ENCODE measurements at regions not wholly inside any gene's neighbourhood (a gene's known extent, or its start where the extent isn't known, plus 50 kb on each side); places are given as distances from the start of the nearest gene placed in this dataset.

DNA sequence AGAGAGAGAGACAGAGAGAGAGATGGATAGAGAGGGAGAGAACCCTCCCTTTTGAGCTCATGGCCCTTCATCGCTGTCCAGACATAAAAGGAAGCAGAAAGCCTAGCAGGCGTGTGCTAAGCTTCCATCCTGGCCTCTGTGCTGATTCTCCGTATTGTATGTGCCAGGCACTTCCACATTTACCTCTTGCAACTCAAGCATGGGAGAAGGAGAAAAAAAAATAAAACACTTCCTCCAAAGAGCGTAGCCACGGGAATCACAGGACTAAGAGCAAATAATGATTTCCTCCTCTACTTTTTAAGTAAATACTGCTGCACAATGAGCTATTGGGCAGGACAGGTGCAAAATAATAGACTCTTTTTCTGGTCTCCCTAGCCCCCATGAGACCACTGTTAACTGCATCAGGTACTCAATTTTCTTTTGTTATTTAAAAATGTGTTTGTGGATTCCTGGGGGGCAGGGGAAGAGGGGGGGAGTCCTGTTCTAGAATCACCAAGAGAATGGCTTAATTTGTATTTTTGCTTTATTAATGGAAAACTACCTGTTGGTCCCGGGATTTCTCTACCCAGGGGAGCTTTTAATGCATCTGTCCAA lies 154.3 kb downstream of the NXPE2 start:
- H3K36me3 ChIP-seq (ENCODE audit: control insufficient read depth, insufficient read depth, low read length) = no peaks in the 10 kb centered on the region
- POLR2A ChIA-PET = no interaction called here
- no TSS peak for BruUV-seq (replicated peaks)
- CTCF ChIA-PET = no interaction called here
- no peak for TF ChIP-seq POLR2AphosphoS5 (IDR thresholded peaks at IDR 0.05; ENCODE audit: low read depth, low read length)
- no peak overlapping the region for H3K4me3 ChIP-seq (ENCODE audit: low read depth in 2 of 2, low read length in 2 of 2)
- no peaks in the 10 kb centered on the region for H3K27me3 ChIP-seq (ENCODE audit: control insufficient read depth, insufficient read depth, low read length)
- intact Hi-C loops (cut with micrococcal nuclease; ENCODE audit: unreplicated experiment) = no loop called here
- no peaks in the 10 kb centered on the region for H3K9me3 ChIP-seq (ENCODE audit: control insufficient read depth, insufficient read depth, low read depth, low read length)
- in situ Hi-C loops (cut with HindIII; ENCODE audit: low pct_unique_long_range_greater_than_20kb, low sequenced_read_pairs) = no loop called here
- no peak for ATAC-seq
- no peak overlapping the region for H3K27ac ChIP-seq (ENCODE audit: low read length)
- no peak for DNase-seq (ENCODE audit: low read depth, low spot score)
- no peaks in the 10 kb centered on the region for H3K4me1 ChIP-seq (ENCODE audit: control insufficient read depth, insufficient read depth, low read length)

DNA sequence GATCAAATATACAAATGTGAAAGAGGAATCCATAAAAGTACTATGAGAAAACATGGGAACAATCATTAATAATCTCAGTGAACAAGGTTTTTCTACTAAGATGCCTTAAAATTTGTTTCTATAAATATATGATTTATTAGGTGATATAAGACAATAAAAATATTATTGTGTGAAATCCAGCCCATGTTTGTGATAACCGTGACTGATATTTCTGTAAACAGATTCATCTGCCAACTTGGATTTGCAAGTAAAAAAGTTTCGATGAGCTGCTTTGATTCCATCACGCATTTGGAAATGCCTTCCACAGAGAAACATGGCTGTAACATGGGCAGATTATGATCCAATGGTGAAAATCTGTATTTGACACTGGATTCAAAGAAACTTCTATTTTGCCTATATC lies 157.8 kb downstream of the NXPE2 start:
- ChIA-PET CTCF (no interaction called here), POLR2A (no interaction called here)
- ATAC-seq (no peak), DNase-seq (ENCODE audit: low read depth, low spot score) (no peak)
- intact Hi-C loops (cut with micrococcal nuclease; ENCODE audit: unreplicated experiment) = no loop called here
- Histone ChIP-seq H3K27me3 (ENCODE audit: control insufficient read depth, insufficient read depth, low read length) (no peaks in the 10 kb centered on the region), H3K4me1 (ENCODE audit: control insufficient read depth, insufficient read depth, low read length) (no peaks in the 10 kb centered on the region), H3K4me3 (ENCODE audit: low read depth in 2 of 2, low read length in 2 of 2) (no peak overlapping the region), H3K27ac (ENCODE audit: low read length) (no peak overlapping the region), H3K36me3 (ENCODE audit: control insufficient read depth, insufficient read depth, low read length) (no peaks in the 10 kb centered on the region), H3K9me3 (ENCODE audit: control insufficient read depth, insufficient read depth, low read depth, low read length) (0 out of 2 replicates have a peak, but pooled peaks cover 3% of the 10 kb centered on the region)
- in situ Hi-C loops (cut with HindIII; ENCODE audit: low pct_unique_long_range_greater_than_20kb, low sequenced_read_pairs) = no loop called here
- TF ChIP-seq, protein P1, sequence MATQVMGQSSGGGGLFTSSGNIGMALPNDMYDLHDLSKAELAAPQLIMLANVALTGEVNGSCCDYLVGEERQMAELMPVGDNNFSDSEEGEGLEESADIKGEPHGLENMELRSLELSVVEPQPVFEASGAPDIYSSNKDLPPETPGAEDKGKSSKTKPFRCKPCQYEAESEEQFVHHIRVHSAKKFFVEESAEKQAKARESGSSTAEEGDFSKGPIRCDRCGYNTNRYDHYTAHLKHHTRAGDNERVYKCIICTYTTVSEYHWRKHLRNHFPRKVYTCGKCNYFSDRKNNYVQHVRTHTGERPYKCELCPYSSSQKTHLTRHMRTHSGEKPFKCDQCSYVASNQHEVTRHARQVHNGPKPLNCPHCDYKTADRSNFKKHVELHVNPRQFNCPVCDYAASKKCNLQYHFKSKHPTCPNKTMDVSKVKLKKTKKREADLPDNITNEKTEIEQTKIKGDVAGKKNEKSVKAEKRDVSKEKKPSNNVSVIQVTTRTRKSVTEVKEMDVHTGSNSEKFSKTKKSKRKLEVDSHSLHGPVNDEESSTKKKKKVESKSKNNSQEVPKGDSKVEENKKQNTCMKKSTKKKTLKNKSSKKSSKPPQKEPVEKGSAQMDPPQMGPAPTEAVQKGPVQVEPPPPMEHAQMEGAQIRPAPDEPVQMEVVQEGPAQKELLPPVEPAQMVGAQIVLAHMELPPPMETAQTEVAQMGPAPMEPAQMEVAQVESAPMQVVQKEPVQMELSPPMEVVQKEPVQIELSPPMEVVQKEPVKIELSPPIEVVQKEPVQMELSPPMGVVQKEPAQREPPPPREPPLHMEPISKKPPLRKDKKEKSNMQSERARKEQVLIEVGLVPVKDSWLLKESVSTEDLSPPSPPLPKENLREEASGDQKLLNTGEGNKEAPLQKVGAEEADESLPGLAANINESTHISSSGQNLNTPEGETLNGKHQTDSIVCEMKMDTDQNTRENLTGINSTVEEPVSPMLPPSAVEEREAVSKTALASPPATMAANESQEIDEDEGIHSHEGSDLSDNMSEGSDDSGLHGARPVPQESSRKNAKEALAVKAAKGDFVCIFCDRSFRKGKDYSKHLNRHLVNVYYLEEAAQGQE (IDR thresholded peaks at IDR 0.05; ENCODE audit: insufficient read depth in 1 of 2, low read depth in 2 of 2, low read length in 1 of 2) = no peak
- TF ChIP-seq TCF7L2 (IDR thresholded peaks at IDR 0.05; ENCODE audit: low read depth, low read length) (no peak), SIN3A (IDR thresholded peaks at IDR 0.05; ENCODE audit: borderline replicate concordance, insufficient read depth, low read depth, low read length) (no peak), POLR2AphosphoS5 (IDR thresholded peaks at IDR 0.05; ENCODE audit: low read depth, low read length) (no peak)
- TF ChIP-seq, protein P2, sequence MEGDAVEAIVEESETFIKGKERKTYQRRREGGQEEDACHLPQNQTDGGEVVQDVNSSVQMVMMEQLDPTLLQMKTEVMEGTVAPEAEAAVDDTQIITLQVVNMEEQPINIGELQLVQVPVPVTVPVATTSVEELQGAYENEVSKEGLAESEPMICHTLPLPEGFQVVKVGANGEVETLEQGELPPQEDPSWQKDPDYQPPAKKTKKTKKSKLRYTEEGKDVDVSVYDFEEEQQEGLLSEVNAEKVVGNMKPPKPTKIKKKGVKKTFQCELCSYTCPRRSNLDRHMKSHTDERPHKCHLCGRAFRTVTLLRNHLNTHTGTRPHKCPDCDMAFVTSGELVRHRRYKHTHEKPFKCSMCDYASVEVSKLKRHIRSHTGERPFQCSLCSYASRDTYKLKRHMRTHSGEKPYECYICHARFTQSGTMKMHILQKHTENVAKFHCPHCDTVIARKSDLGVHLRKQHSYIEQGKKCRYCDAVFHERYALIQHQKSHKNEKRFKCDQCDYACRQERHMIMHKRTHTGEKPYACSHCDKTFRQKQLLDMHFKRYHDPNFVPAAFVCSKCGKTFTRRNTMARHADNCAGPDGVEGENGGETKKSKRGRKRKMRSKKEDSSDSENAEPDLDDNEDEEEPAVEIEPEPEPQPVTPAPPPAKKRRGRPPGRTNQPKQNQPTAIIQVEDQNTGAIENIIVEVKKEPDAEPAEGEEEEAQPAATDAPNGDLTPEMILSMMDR (IDR thresholded peaks at IDR 0.05) = no peak
- BruUV-seq (replicated peaks) = no TSS peak

DNA sequence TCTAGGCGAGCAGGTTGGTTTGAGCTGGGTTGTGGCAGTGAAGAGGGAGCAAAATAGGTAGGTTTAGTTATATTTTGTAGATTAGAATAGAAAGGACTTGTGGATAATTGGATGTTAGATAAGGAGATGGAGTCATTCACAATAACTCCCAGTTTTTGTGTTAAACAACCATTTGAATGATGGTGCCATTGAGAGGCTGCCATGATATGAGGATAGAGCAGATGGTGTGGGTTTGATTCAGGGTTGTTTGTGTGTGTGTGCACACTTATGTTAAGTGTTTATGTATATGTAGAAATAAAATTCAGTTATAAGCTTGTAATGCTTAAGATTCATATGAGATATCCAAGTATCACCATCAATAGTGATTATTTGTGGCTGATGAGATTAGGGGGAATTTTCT lies 166.6 kb downstream of the NXPE2 start:
- Histone ChIP-seq H3K27me3 (ENCODE audit: control insufficient read depth, insufficient read depth, low read length) (no peaks in the 10 kb centered on the region; the same call in 1 of the 2 replicates), H3K4me3 (ENCODE audit: low read depth in 2 of 2, low read length in 2 of 2) (no peak overlapping the region), H3K9me3 (ENCODE audit: control insufficient read depth, insufficient read depth, low read depth, low read length) (no peaks in the 10 kb centered on the region), H3K27ac (ENCODE audit: low read length) (no peak overlapping the region), H3K36me3 (ENCODE audit: control insufficient read depth, insufficient read depth, low read length) (no peaks in the 10 kb centered on the region), H3K4me1 (ENCODE audit: control insufficient read depth, insufficient read depth, low read length) (no peaks in the 10 kb centered on the region)
- ChIA-PET POLR2A (no interaction called here), CTCF (no interaction called here)
- ATAC-seq = no peak
- TF ChIP-seq SIN3A (IDR thresholded peaks at IDR 0.05; ENCODE audit: borderline replicate concordance, insufficient read depth, low read depth, low read length) (no peak), POLR2AphosphoS5 (IDR thresholded peaks at IDR 0.05; ENCODE audit: low read depth, low read length) (no peak), TCF7L2 (IDR thresholded peaks at IDR 0.05; ENCODE audit: low read depth, low read length) (no peak)
- TF ChIP-seq, protein P2 (IDR thresholded peaks at IDR 0.05) = no peak
- TF ChIP-seq, protein P1 (IDR thresholded peaks at IDR 0.05; ENCODE audit: insufficient read depth in 1 of 2, low read depth in 2 of 2, low read length in 1 of 2) = no peak
- no peak for DNase-seq (ENCODE audit: low read depth, low spot score)
- intact Hi-C loops (cut with micrococcal nuclease; ENCODE audit: unreplicated experiment) = no loop called here
- in situ Hi-C loops (cut with HindIII; ENCODE audit: low pct_unique_long_range_greater_than_20kb, low sequenced_read_pairs) = no loop called here
- no TSS peak for BruUV-seq (replicated peaks)

Measured in Panc1 (cell line).